Activated naive CD4-positive, alpha-beta T cell treated with anti-CD3 and anti-CD28 coated beads for 36 hours (primary cell): ENCODE measurements at regions not wholly inside any gene's neighbourhood (a gene's known extent, or its start where the extent isn't known, plus 50 kb on each side); places are given as distances from the start of the nearest gene placed in this dataset.

Experiments
- CTCF ChIA-PET: fragments of 350-600 bp; sonication (Branson Sonifier 250); formaldehyde crosslinking; loops from one replicate; lab custom pipeline; 2021; ENCODE audit warnings: antibody characterized with exemption; lab: Charles Lee
- DNase-seq: peaks from one replicate; pipeline ENCODE4 v3.0.0-alpha.2; 2020
- H3K27ac Mint-ChIP-seq: one replicate; pipeline ENCODE4 v1.8.0; 2021; ENCODE audit warnings: mild to moderate bottlenecking, mixed read lengths
- H3K27me3 Mint-ChIP-seq: one replicate; pipeline ENCODE4 v1.8.0; 2021; ENCODE audit warnings: low read depth, mixed read lengths
- H3K36me3 Mint-ChIP-seq: one replicate; pipeline ENCODE4 v1.8.0; 2021; ENCODE audit warnings: low read depth, mixed read lengths
- H3K4me1 Mint-ChIP-seq: one replicate; pipeline ENCODE4 v1.8.0; 2021; ENCODE audit warnings: low read depth, mixed read lengths
- H3K4me3 Mint-ChIP-seq: one replicate; pipeline ENCODE4 v1.8.0; 2021; ENCODE audit warnings: mild to moderate bottlenecking, moderate library complexity, mixed read lengths
- H3K9me3 Mint-ChIP-seq: one replicate; pipeline ENCODE4 v1.8.0; 2021; ENCODE audit warnings: mixed read lengths
- intact Hi-C: fragments of 100-400 bp; cut with micrococcal nuclease; formaldehyde crosslinking; loops from one replicate; pipeline ENCODE4 v1.15.1; 2023

- no peaks in the 10 kb centered on the region for H3K9me3 Mint-ChIP-seq
- intact Hi-C loops: no loop called here
- H3K27ac Mint-ChIP-seq: no peak overlapping the region
- H3K4me3 Mint-ChIP-seq: no peak overlapping the region
- no peaks in the 10 kb centered on the region for H3K36me3 Mint-ChIP-seq
- DNase-seq: no peak
- no peaks in the 10 kb centered on the region for H3K4me1 Mint-ChIP-seq
- CTCF ChIA-PET: interaction anchor here (1.2 kb wide), 1 partner anchor 10 kb away, joined by 3 read pairs; no protein-coding TSS in a partner anchor
- H3K27me3 Mint-ChIP-seq: peaks cover 5% of the 10 kb centered on the region
Measured at GRCh38 chr2:19720306-19720705, 181.5 kb downstream of the TTC32 start.

- Mint-ChIP-seq H3K27me3 (peaks cover 8% of the 10 kb centered on the region), H3K4me3 (no peak overlapping the region), H3K36me3 (no peaks in the 10 kb centered on the region), H3K27ac (no peak overlapping the region), H3K9me3 (no peaks in the 10 kb centered on the region), H3K4me1 (no peaks in the 10 kb centered on the region)
- CTCF ChIA-PET: interaction anchor here (0.7 to 1.1 kb wide), 2 partner anchors 15 to 82 kb away, joined by 3 read pairs; no protein-coding TSS in a partner anchor
- DNase-seq: no peak
- intact Hi-C loops: no loop called here
Measured at GRCh38 chr2:19719540-19719939, 182.2 kb downstream of the TTC32 start.

DNA sequence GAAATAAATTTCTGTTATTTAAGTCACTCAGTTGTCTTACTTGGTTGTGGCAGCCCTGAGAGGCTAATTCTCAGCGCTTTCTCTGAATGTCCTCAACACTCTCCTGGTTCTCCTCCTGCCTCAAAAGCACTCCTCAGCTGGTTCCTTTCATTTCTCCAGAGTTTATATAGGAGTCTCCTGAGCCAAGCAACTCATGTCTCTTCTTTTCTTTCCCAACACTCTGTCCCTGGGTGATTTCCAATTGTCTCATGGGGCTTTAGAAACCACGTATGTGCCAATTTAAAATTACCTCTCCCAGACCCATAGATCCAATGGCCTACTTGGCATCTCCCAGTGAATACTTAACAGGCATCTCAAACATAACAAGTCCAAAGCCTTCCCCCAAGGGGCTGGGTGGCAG lies 184.3 kb downstream of the TTC32 start:
- CTCF ChIA-PET: no interaction called here
- peaks cover 8% of the 10 kb centered on the region for H3K27me3 Mint-ChIP-seq
- no peak overlapping the region for H3K4me3 Mint-ChIP-seq
- H3K9me3 Mint-ChIP-seq: peaks cover 4% of the 10 kb centered on the region
- intact Hi-C loops: no loop called here
- H3K27ac Mint-ChIP-seq: no peak overlapping the region
- no peak for DNase-seq
- no peaks in the 10 kb centered on the region for H3K4me1 Mint-ChIP-seq
- H3K36me3 Mint-ChIP-seq: no peaks in the 10 kb centered on the region

DNA sequence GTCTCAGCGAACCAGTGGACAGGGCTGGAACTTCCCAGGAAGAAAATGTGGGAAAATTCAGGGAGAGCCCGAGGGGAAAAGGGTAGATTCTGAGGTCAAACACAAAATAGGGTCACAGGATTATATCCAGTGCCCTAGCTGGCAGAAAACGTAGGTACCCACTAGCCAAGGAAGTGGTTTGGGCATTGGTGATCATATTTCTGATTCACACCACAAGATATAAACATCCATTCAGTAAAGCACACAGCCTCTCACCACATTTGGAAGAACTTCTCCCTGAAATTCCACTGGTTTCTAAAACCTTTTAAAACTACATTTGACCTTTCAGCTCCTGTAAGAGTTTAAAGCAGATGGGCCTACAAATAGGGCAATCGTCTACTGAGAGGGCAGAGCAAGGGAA lies 186.9 kb downstream of the TTC32 start:
- Mint-ChIP-seq H3K4me1 (no peaks in the 10 kb centered on the region), H3K27me3 (peaks cover 8% of the 10 kb centered on the region), H3K4me3 (no peak overlapping the region), H3K27ac (no peak overlapping the region), H3K9me3 (peaks cover 7% of the 10 kb centered on the region), H3K36me3 (no peaks in the 10 kb centered on the region)
- no peak for DNase-seq
- intact Hi-C loops: no loop called here
- CTCF ChIA-PET: interaction anchor here (1.0 kb wide), 1 partner anchor 11 kb away, joined by 3 read pairs; no protein-coding TSS in a partner anchor

- intact Hi-C loops: no loop called here
Measured at GRCh38 chr2:19712850-19713249, 188.9 kb downstream of the TTC32 start.

GRCh38 chr2:19711470-19712372 lies 190.1 kb downstream of the TTC32 start:
- intact Hi-C loops: no loop called here
- no peak overlapping the region for H3K27ac Mint-ChIP-seq
- no peak overlapping the region for H3K4me3 Mint-ChIP-seq
- H3K36me3 Mint-ChIP-seq: no peaks in the 10 kb centered on the region
- no peaks in the 10 kb centered on the region for H3K4me1 Mint-ChIP-seq
- H3K27me3 Mint-ChIP-seq: peaks cover 9% of the 10 kb centered on the region
- H3K9me3 Mint-ChIP-seq: peaks cover 7% of the 10 kb centered on the region
- CTCF ChIA-PET: no interaction called here
- peak; percentile 13 for DNase-seq

More at GRCh38 chr2:19712850-19713249, 188.9 kb downstream of the TTC32 start:
- H3K9me3 Mint-ChIP-seq: peaks cover 7% of the 10 kb centered on the region
- CTCF ChIA-PET: no interaction called here
- no peak overlapping the region for H3K4me3 Mint-ChIP-seq
- no peaks in the 10 kb centered on the region for H3K36me3 Mint-ChIP-seq
- H3K27ac Mint-ChIP-seq: no peak overlapping the region
- H3K27me3 Mint-ChIP-seq: peaks cover 9% of the 10 kb centered on the region
- H3K4me1 Mint-ChIP-seq: no peaks in the 10 kb centered on the region
- no peak for DNase-seq

GRCh38 chr2:19710230-19710629 lies 191.6 kb downstream of the TTC32 start:
- Mint-ChIP-seq H3K9me3 (peaks cover 7% of the 10 kb centered on the region), H3K36me3 (no peaks in the 10 kb centered on the region), H3K4me1 (no peaks in the 10 kb centered on the region), H3K27ac (no peak overlapping the region), H3K4me3 (no peak overlapping the region), H3K27me3 (peaks cover 8% of the 10 kb centered on the region)
- DNase-seq: no peak
- CTCF ChIA-PET: interaction anchor here (0.6 to 0.7 kb wide), 4 partner anchors 154 to 1286 kb away, joined by 3 to 4 read pairs (median 3); no protein-coding TSS in a partner anchor
- intact Hi-C loops: no loop called here

DNA sequence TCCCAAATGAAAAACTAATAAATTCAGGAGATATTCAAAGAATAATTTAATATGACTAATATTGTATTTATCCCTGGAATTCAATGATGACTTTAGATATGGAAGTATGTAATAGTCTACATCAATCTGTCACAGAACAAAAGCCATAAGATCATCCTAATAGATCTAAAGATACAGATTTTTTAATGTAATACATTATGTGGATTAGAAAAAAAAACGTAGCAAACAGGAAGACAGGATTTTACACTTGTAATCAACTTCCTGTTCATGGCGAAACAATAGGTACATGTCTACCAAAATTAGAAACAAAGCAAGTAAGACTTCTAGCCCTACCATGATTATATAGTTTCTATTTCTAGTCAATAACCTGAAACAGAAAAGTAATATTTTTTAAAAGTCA lies 192.2 kb downstream of the TTC32 start:
- DNase-seq: no peak
- Mint-ChIP-seq H3K36me3 (no peaks in the 10 kb centered on the region), H3K4me3 (no peak overlapping the region), H3K27ac (no peak overlapping the region), H3K9me3 (peaks cover 7% of the 10 kb centered on the region), H3K4me1 (no peaks in the 10 kb centered on the region), H3K27me3 (peaks cover 6% of the 10 kb centered on the region)
- CTCF ChIA-PET: interaction anchor here (0.6 to 0.7 kb wide), 4 partner anchors 155 to 1285 kb away, joined by 3 to 4 read pairs (median 3); no protein-coding TSS in a partner anchor
- intact Hi-C loops: no loop called here

GRCh38 chr2:19708776-19709175 lies 193.0 kb downstream of the TTC32 start:
- H3K27ac Mint-ChIP-seq: no peak overlapping the region
- H3K9me3 Mint-ChIP-seq: peaks cover 7% of the 10 kb centered on the region
- no peaks in the 10 kb centered on the region for H3K36me3 Mint-ChIP-seq
- DNase-seq: no peak
- peaks cover 6% of the 10 kb centered on the region for H3K27me3 Mint-ChIP-seq
- no peak overlapping the region for H3K4me3 Mint-ChIP-seq
- H3K4me1 Mint-ChIP-seq: no peaks in the 10 kb centered on the region
- CTCF ChIA-PET: no interaction called here
- intact Hi-C loops: no loop called here

DNA sequence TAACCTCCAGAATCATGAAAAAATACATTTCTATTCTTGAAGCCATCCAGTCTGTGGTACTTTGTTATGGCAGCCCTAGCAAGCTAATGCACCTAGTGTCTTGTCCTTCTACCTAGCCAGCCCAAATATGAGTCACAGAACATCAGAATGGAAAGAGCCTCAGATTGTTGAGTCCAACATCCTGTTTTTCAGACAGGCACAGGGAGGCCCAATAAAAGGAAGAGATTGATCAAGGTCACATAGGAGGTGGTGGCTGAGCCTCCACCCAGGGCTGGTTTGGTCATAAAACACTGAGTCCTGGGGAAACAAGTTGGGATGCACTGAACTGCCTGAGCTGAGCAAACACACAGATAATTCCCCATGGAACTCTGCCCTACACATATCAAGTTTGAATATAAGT lies 195.5 kb downstream of the TTC32 start:
- no peaks in the 10 kb centered on the region for H3K4me1 Mint-ChIP-seq
- H3K4me3 Mint-ChIP-seq: no peak overlapping the region
- CTCF ChIA-PET: no interaction called here
- H3K36me3 Mint-ChIP-seq: no peaks in the 10 kb centered on the region
- no peak overlapping the region for H3K27ac Mint-ChIP-seq
- DNase-seq: no peak
- intact Hi-C loops: no loop called here
- peaks cover 14% of the 10 kb centered on the region for H3K27me3 Mint-ChIP-seq
- H3K9me3 Mint-ChIP-seq: no peaks in the 10 kb centered on the region

DNA sequence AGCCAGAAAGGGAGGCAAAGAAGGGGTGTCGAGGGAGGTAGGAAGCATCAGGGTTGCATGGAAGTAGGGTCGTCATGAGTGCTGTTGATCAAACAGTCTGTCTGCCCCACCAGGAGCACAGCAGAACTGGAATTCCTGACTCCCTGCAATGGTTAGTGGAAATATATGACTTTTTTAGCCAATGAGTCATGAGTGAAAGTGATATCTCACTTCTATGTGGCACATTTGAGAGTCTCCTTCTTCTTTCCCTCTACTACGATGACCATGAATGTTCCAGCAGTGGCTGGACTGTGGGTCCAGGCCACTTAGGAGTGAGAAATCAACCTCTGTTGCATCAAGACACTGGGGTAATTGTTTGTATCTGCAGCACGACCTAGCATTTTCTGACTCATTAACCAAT lies 199.5 kb downstream of the TTC32 start:
- CTCF ChIA-PET: no interaction called here
- Mint-ChIP-seq H3K4me3 (no peak overlapping the region), H3K4me1 (no peaks in the 10 kb centered on the region), H3K27ac (no peak overlapping the region), H3K36me3 (no peaks in the 10 kb centered on the region), H3K9me3 (peaks cover 3% of the 10 kb centered on the region), H3K27me3 (peaks cover 15% of the 10 kb centered on the region)
- intact Hi-C loops: no loop called here
- DNase-seq: no peak

DNA sequence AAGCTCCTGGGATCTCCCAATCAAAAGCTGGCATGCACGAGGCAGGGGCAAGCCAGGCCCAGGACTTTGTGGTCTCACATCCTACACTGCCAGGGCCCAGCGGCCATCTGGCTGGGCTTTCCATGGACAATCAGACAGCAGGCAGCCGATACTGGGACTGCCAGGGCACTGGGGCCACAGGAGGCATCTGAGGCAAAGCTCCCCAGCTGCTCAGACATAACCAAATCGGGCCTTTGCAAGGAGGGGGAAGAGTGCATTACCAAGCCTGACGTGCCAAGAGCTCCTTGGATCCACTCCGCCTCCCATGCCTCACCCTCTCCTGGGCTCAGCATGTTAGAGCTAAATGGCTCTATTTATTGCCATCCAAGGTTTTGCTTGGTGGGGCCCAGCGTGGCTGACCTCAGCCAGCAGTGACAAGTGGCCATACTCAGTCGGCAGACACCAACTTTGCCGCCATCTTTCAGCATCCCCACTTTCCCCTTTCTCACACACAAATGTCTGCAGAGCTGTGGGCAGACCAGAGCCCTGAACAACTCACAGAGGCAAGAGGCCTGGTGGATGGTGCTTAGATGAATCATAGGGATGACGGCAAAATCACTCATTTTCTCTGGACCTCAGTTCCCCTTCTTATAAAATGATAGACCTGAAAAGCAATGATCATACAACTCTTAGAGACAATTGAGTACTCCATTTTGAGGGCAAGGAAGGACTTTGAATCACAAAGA lies 200.8 kb downstream of the TTC32 start:
- Mint-ChIP-seq H3K4me3 (no peak overlapping the region), H3K27ac (no peak overlapping the region), H3K9me3 (peaks cover 8% of the 10 kb centered on the region), H3K27me3 (peaks cover 12% of the 10 kb centered on the region), H3K4me1 (no peaks in the 10 kb centered on the region), H3K36me3 (no peaks in the 10 kb centered on the region)
- CTCF ChIA-PET: no interaction called here
- intact Hi-C loops: no loop called here
- no peak for DNase-seq
